ENCODE measurements at regions not wholly inside any gene's neighbourhood (a gene's known extent, or its start where the extent isn't known, plus 50 kb on each side); places are given as distances from the start of the nearest gene placed in this dataset.

DNA sequence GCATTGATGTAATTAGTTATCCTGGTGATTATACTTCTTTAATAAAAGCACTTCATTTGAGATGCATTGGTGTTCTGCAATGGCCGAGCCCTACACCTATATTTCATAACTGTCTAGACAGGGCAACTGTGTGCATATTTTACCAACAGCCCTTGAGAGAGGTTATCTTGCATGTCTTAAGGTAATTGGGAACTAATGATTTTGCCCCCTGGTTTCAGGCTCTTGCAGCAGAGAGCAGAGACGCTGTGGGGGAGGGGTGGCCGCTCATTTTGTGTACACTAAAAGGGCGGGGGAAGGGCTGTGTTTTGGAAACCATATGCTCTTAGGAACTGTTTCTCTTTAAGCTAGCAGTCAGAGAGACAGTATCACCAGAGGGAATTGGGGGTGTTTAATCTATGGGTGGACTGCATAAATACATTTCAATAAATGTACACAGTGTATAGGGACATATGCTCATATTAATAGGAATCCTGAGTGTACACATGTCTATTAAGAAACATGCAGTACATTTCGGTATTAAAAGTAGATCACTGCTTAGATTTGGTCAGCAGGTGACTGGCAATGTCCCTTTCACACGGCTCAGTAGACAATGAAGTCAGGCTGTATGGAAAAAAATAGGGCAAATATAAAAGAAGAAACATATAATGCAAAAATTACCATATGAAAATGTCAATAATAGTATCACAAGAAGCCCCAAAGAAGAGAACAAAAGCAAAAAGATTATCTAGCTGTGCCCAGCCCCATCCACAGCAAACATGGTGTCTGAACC, 402.9 kb upstream of the CITED2 start:
- no peak for DNase-seq (ENCODE audit: low spot score)
- Histone ChIP-seq H3K4me3 (no peak overlapping the region), H3K27ac (no peak overlapping the region)
- no peak for TF ChIP-seq CTCF (IDR thresholded peaks at IDR 0.05)

- TF ChIP-seq CTCF (IDR thresholded peaks at IDR 0.05): no peak
- Histone ChIP-seq H3K27ac (no peak overlapping the region), H3K4me3 (no peak overlapping the region)
- no peak for DNase-seq (ENCODE audit: low spot score)
These were observed 401.6 kb upstream of the CITED2 start for GRCh38 chr6:139776041-139776440.

DNA sequence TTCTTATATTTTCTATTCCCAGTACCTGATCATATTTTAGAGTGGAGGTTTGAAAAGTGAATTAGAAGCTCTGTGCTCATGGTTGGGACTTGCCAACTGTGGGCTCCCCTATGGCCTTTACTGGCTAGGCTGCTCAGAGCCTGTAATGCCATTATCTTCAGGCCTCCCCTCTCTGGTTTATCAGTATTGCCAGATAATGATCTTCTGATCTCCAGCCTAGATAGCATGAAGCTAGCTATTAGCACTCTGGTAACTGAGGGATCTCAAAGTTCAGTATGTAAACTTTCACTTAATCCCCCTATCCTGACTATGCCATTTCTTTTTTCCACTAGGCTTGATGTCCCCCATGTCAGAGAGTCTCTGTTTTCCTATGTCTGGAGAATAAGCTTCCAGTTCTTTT, 393.7 kb upstream of the CITED2 start:
- no peak overlapping the region for H3K4me3 ChIP-seq
- no peak overlapping the region for H3K27ac ChIP-seq
- DNase-seq (ENCODE audit: low spot score): no peak
- no peak for TF ChIP-seq CTCF (IDR thresholded peaks at IDR 0.05)

DNA sequence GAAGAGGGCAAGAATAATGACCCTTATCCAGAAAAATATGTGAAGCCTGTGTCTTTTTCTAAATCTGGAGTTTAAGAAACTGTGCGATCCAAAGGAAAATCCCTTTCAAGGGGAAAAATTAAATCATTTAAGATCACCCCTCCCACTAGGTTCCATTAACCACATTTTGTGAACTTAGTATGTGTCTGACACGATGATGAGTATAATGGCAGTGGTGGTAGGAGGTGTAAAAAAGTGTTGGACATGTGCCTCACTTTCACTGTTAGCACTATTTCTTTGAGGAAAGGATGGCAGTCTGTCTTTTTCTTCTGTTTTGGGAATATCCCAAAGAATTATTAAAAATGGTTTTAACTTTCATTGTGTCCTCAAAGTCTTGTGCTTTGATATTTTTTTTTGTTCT, 392.3 kb upstream of the CITED2 start:
- TF ChIP-seq CTCF (IDR thresholded peaks at IDR 0.05): no peak
- H3K27ac ChIP-seq: no peak overlapping the region
- DNase-seq (ENCODE audit: low spot score): no peak
- no peak overlapping the region for H3K4me3 ChIP-seq

DNA sequence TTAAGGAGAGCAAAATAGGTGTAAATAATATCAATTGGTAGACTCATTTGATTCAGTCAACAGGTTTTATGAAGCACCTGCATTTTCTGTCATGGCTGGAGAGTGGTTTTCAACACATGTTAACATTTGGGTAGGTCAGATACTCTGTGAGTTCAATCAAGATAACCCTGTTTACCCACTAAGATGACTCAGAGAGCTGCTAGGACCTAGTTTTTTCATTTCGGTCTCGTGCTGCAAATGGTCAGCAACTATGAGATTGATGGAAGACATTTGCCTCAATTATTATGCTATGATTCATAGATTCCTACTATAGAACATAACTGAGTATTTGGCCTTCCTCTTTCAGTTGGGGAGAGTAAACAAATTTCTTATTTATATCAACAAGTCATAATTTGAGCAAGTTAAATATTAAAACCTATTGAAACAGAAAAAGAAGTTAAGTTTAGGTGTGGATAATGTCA, 391.4 kb upstream of the CITED2 start:
- DNase-seq (ENCODE audit: low spot score): no peak
- Histone ChIP-seq H3K4me3 (no peak overlapping the region), H3K27ac (peak overlapping the region in 1 of 2 donors; percentile 59)
- no peak for TF ChIP-seq CTCF (IDR thresholded peaks at IDR 0.05)

- H3K27ac ChIP-seq: peak overlapping the region; percentile 58 to 85
- H3K4me3 ChIP-seq: peak overlapping the region; percentile 33
- no peak for DNase-seq (ENCODE audit: low spot score)
- no peak for TF ChIP-seq CTCF (IDR thresholded peaks at IDR 0.05)
These were observed 390.1 kb upstream of the CITED2 start for GRCh38 chr6:139764498-139764986.

Data from coronary artery (tissue), 2 donors.